ENCODE measurements at regions not wholly inside any gene's neighbourhood (a gene's known extent, or its start where the extent isn't known, plus 50 kb on each side); places are given as distances from the start of the nearest gene placed in this dataset.

GRCh38 chr9:21692390-21692789 is 110.0 kb upstream of the MTAP start:
- Histone ChIP-seq H3K4me2 (no peak overlapping the region), H3K9ac (no peak overlapping the region), H3K4me1 (no peaks in the 10 kb centered on the region), H2AFZ (replicated peaks) (no peak overlapping the region), H3K27ac (no peak overlapping the region), H3K9me3 (ENCODE audit: low read depth) (no peaks in the 10 kb centered on the region), H3K4me3 (no peak overlapping the region), H3K36me3 (no peaks in the 10 kb centered on the region), H3K27me3 (no peaks in the 10 kb centered on the region), H3F3A (ENCODE audit: low read depth) (no peaks in the 10 kb centered on the region), H3K79me2 (ENCODE audit: low read depth) (no peaks in the 10 kb centered on the region), H4K20me1 (ENCODE audit: low read depth) (no peaks in the 10 kb centered on the region)
- Mint-ChIP-seq H3K27me3 (ENCODE audit: insufficient read depth, low read depth) (no peaks in the 10 kb centered on the region), H3K27ac (no peak overlapping the region), H3K9me3 (peaks cover 12% of the 10 kb centered on the region), H3K4me3 (no peak overlapping the region), H3K36me3 (peaks cover 2% of the 10 kb centered on the region), H3K4me1 (no peaks in the 10 kb centered on the region)
- no peak for TF ChIP-seq EZH2phosphoT487 (IDR thresholded peaks at IDR 0.05)
- TF ChIP-seq, protein P1, sequence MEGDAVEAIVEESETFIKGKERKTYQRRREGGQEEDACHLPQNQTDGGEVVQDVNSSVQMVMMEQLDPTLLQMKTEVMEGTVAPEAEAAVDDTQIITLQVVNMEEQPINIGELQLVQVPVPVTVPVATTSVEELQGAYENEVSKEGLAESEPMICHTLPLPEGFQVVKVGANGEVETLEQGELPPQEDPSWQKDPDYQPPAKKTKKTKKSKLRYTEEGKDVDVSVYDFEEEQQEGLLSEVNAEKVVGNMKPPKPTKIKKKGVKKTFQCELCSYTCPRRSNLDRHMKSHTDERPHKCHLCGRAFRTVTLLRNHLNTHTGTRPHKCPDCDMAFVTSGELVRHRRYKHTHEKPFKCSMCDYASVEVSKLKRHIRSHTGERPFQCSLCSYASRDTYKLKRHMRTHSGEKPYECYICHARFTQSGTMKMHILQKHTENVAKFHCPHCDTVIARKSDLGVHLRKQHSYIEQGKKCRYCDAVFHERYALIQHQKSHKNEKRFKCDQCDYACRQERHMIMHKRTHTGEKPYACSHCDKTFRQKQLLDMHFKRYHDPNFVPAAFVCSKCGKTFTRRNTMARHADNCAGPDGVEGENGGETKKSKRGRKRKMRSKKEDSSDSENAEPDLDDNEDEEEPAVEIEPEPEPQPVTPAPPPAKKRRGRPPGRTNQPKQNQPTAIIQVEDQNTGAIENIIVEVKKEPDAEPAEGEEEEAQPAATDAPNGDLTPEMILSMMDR (IDR thresholded peaks at IDR 0.05): no peak
- no peak for DNase-seq (ENCODE audit: low spot score)

DNA sequence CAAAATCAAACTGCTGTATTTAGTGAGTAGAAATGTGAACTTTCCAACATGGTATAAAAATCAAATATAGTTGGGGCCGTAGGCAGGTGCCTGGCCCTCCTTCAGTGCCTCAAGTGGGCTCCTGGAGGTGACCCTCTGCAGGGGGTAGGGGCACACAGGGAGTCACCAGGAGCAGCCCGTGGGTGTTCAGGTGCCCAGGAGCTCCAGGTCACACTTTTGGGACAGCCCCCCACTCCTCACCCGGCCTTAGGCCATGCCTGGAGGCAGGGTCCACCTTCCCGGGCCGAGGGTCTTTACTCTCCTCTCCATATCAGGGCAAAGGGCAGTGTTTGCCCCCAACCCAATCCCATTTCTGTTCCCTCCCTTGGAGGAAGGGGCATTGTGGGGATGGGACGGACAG is 108.0 kb upstream of the MTAP start:
- H3K4me1 ChIP-seq: no peaks in the 10 kb centered on the region
- no peaks in the 10 kb centered on the region for H4K20me1 ChIP-seq (ENCODE audit: low read depth)
- no peak overlapping the region for H3K4me3 Mint-ChIP-seq
- H2AFZ ChIP-seq (replicated peaks): no peak overlapping the region
- peaks cover 12% of the 10 kb centered on the region for H3K9me3 Mint-ChIP-seq
- no peak overlapping the region for H3K9ac ChIP-seq
- no peak for DNase-seq (ENCODE audit: low spot score)
- H3K27ac Mint-ChIP-seq: no peak overlapping the region
- H3K27ac ChIP-seq: no peak overlapping the region
- H3K4me2 ChIP-seq: no peak overlapping the region
- no peaks in the 10 kb centered on the region for H3K79me2 ChIP-seq (ENCODE audit: low read depth)
- peaks cover 2% of the 10 kb centered on the region for H3K36me3 Mint-ChIP-seq
- no peaks in the 10 kb centered on the region for H3F3A ChIP-seq (ENCODE audit: low read depth)
- H3K36me3 ChIP-seq: no peaks in the 10 kb centered on the region
- no peak overlapping the region for H3K4me3 ChIP-seq
- TF ChIP-seq, protein P1 (IDR thresholded peaks at IDR 0.05): no peak
- TF ChIP-seq EZH2 (IDR thresholded peaks at IDR 0.05): no peak
- no peak for TF ChIP-seq EZH2phosphoT487 (IDR thresholded peaks at IDR 0.05)
- H3K9me3 ChIP-seq (ENCODE audit: low read depth): no peaks in the 10 kb centered on the region
- H3K4me1 Mint-ChIP-seq: no peaks in the 10 kb centered on the region
- no peaks in the 10 kb centered on the region for H3K27me3 Mint-ChIP-seq (ENCODE audit: insufficient read depth, low read depth)
- no peaks in the 10 kb centered on the region for H3K27me3 ChIP-seq

- TF ChIP-seq, protein P1 (IDR thresholded peaks at IDR 0.05): no peak
- TF ChIP-seq EZH2phosphoT487 (IDR thresholded peaks at IDR 0.05) (no peak), EZH2 (IDR thresholded peaks at IDR 0.05) (no peak)
- no peak overlapping the region for H3K4me3 ChIP-seq
- no peak overlapping the region for H3K27ac Mint-ChIP-seq
- no peak overlapping the region for H2AFZ ChIP-seq (replicated peaks)
- H3K27me3 Mint-ChIP-seq (ENCODE audit: insufficient read depth, low read depth): no peaks in the 10 kb centered on the region
- no peak overlapping the region for H3K27ac ChIP-seq
- H3K4me1 ChIP-seq: no peaks in the 10 kb centered on the region
- H3K4me1 Mint-ChIP-seq: no peaks in the 10 kb centered on the region
- no peak for DNase-seq (ENCODE audit: low spot score)
- no peaks in the 10 kb centered on the region for H3F3A ChIP-seq (ENCODE audit: low read depth)
- H3K4me3 Mint-ChIP-seq: no peak overlapping the region
- H3K9ac ChIP-seq: no peak overlapping the region
- no peaks in the 10 kb centered on the region for H4K20me1 ChIP-seq (ENCODE audit: low read depth)
- no peaks in the 10 kb centered on the region for H3K9me3 ChIP-seq (ENCODE audit: low read depth)
- no peaks in the 10 kb centered on the region for H3K36me3 ChIP-seq
- no peak overlapping the region for H3K4me2 ChIP-seq
- peaks cover 12% of the 10 kb centered on the region for H3K9me3 Mint-ChIP-seq
- no peaks in the 10 kb centered on the region for H3K27me3 ChIP-seq
- H3K79me2 ChIP-seq (ENCODE audit: low read depth): no peaks in the 10 kb centered on the region
- H3K36me3 Mint-ChIP-seq: peaks cover 2% of the 10 kb centered on the region
These were observed 107.0 kb upstream of the MTAP start for GRCh38 chr9:21695443-21695842.
